K562 (cell line): ENCODE measurements at regions not wholly inside any gene's neighbourhood (a gene's known extent, or its start where the extent isn't known, plus 50 kb on each side); places are given as distances from the start of the nearest gene placed in this dataset.
A peak's percentile ranks its signal among the peaks of the same experiment; 100 is the strongest.

Experiments
- ATAC-seq: fragments of 200-7000 bp; cut with Tn5 transposase; 3 replicates; pipeline ENCODE4 v1.9.1; 2020; ENCODE audit warnings: moderate library complexity
- BruUV-seq: library from RNA; stranded (reverse); fragments of 400-500 nt; replicated peaks from 2 replicates; lab custom pipeline; 2021; lab: Mats Ljungman, UMichigan
- CTCF ChIA-PET: fragments of 300-600 bp; formaldehyde crosslinking; extraction: SDS; loops from one replicate; lab custom pipeline; 2021; ENCODE audit warnings: low intra/inter-chr PET ratio; lab: Yijun Ruan, JAX
- POLR2A ChIA-PET: fragments of 300-600, 350-650 bp; sonication (Branson Sonifier 250); formaldehyde crosslinking; extraction: SDS; loops from one replicate; lab custom pipeline; 2021; ENCODE audit warnings: antibody characterized with exemption, inconsistent platforms; lab: Yijun Ruan, JAX
- DNase-seq, 4 experiments: peaks; one replicate each; pipeline versions ENCODE4 v3.0.0 to v3.0.0-alpha.2; 2011 to 2018; ENCODE audit warnings: low spot score in 3 of 4, mixed read lengths in 3 of 4; ENCODE audit errors: extremely low read depth in 1 of 4
- FAIRE-seq: peaks from 2 replicates; lab custom pipeline; 2011; peaks lifted over from hg19 to GRCh38; lab: Jason Lieb, UNC
- H2AFZ ChIP-seq: 2 replicates; pipeline ENCODE4 v1.6.0; 2011; ENCODE audit warnings: low read depth, low read length, control low read depth, inconsistent platforms
- H3K27ac ChIP-seq: fragments of 200-600 bp; 3 replicates; pipeline ENCODE4 v1.8.0; 2011; ENCODE audit warnings: low read depth, mild to moderate bottlenecking, control low read depth, inconsistent platforms, low read length, moderate library complexity, mixed read lengths; ENCODE audit errors: extremely low read depth
- H3K27me3 ChIP-seq, 2 experiments: fragments of 300-600 bp in 1 of 2; 2 replicates in 1 of 2; 3 replicates in 1 of 2; pipeline versions ENCODE4 v1.6.0 to v1.8.0; 2011; ENCODE audit warnings: inconsistent platforms in 2 of 2, low read length in 2 of 2, mild to moderate bottlenecking in 1 of 2, mixed read lengths in 1 of 2, moderate library complexity in 1 of 2; ENCODE audit not compliant: control insufficient read depth in 2 of 2, insufficient read depth in 2 of 2
- H3K36me3 ChIP-seq: fragments of 300-600 bp; 3 replicates; pipeline ENCODE4 v1.8.0; 2011; ENCODE audit warnings: mild to moderate bottlenecking, low read length, inconsistent platforms; ENCODE audit not compliant: control insufficient read depth, insufficient read depth
- H3K4me1 ChIP-seq, 2 experiments: fragments of 200-600 bp in 1 of 2; replicated peaks in 1 of 2; 2 replicates in 1 of 2; 3 replicates in 1 of 2; pipeline versions ENCODE4 v1.5.1 to v1.8.0; 2011; ENCODE audit warnings: inconsistent platforms in 2 of 2, low read length in 2 of 2, mild to moderate bottlenecking in 1 of 2, mixed read lengths in 1 of 2, moderate library complexity in 1 of 2; ENCODE audit not compliant: control insufficient read depth in 2 of 2, insufficient read depth in 2 of 2
- H3K4me2 ChIP-seq: 2 replicates; pipeline ENCODE4 v1.6.1; 2011; ENCODE audit warnings: low read length, control low read depth, inconsistent platforms, mixed read lengths; ENCODE audit not compliant: insufficient read depth
- H3K4me3 ChIP-seq: fragments of 200-600 bp; sonication (generic), shearing (Covaris generic); 2 replicates; pipeline ENCODE4 v1.5.1; 2016; ENCODE audit warnings: control low read depth, inconsistent platforms
- H3K79me2 ChIP-seq: fragments of 200-600 bp; 3 replicates; pipeline ENCODE4 v1.8.0; 2011; ENCODE audit warnings: low read length, inconsistent platforms; ENCODE audit not compliant: control insufficient read depth, insufficient read depth
- H3K9ac ChIP-seq, 2 experiments: 2 replicates each; pipeline versions ENCODE4 v1.6.0 to v1.6.1; 2011; ENCODE audit warnings: low read depth in 2 of 2, low read length in 2 of 2, control low read depth in 1 of 2, inconsistent platforms in 1 of 2, mild to moderate bottlenecking in 1 of 2, mixed read lengths in 1 of 2; ENCODE audit not compliant: insufficient read depth in 1 of 2
- H3K9me1 ChIP-seq: one replicate; pipeline ENCODE4 v1.6.0; 2011; ENCODE audit warnings: inconsistent platforms, mild to moderate bottlenecking, low read length, moderate library complexity; ENCODE audit not compliant: control insufficient read depth, insufficient read depth
- H3K9me3 ChIP-seq: replicated peaks from 2 replicates; pipeline ENCODE4 v1.5.1; 2011; ENCODE audit warnings: low read depth, low read length, inconsistent platforms; ENCODE audit not compliant: control insufficient read depth, insufficient read depth
- H4K20me1 ChIP-seq: replicated peaks from 2 replicates; pipeline ENCODE4 v1.6.1; 2011; ENCODE audit warnings: low read length, inconsistent platforms, mixed read lengths; ENCODE audit not compliant: control insufficient read depth, insufficient read depth
- BRD4 ChIP-seq: fragments of 200-600 bp; sonication (generic); IDR thresholded peaks from 2 replicates; pipeline ENCODE4 v1.6.1; 2017; ENCODE audit warnings: inconsistent platforms
- GABPB2 ChIP-seq: fragments of 250-450 bp; sonication (Bioruptor Pico); conservative IDR thresholded peaks from 2 replicates; pipeline ENCODE4 v1.5.1; 2021; ENCODE audit warnings: mild to moderate bottlenecking
- GTF2B ChIP-seq: IDR thresholded peaks from 2 replicates; pipeline ENCODE4 v1.6.1; 2011; ENCODE audit not compliant: insufficient read length; ENCODE audit errors: extremely low read depth
- HOXB6 ChIP-seq: fragments of 250-450 bp; sonication (Bioruptor Pico); IDR thresholded peaks from 2 replicates; pipeline ENCODE4 v1.5.1; 2022; ENCODE audit warnings: mild to moderate bottlenecking, borderline replicate concordance
- MAFF ChIP-seq: IDR thresholded peaks from 2 replicates; pipeline ENCODE4 v1.6.1; 2012; ENCODE audit warnings: low read length, improper control_type of control experiment
- MAFG ChIP-seq: fragments of 450-650 bp; conservative IDR thresholded peaks from 2 replicates; pipeline ENCODE4 v1.6.1; 2016; ENCODE audit warnings: missing genetic modification characterization, missing compliant biosample characterization
- MAFK ChIP-seq: IDR thresholded peaks from 2 replicates; pipeline ENCODE4 v1.6.1; 2011; ENCODE audit warnings: low read length, improper control_type of control experiment
- MEIS2 ChIP-seq: fragments of 450-650 bp; IDR thresholded peaks from 2 replicates; pipeline ENCODE4 v1.6.1; 2014; ENCODE audit warnings: mild to moderate bottlenecking; ENCODE audit not compliant: partially characterized antibody
- NFIC ChIP-seq: fragments of 450-650 bp; IDR thresholded peaks from 2 replicates; pipeline ENCODE4 v1.6.1; 2017; ENCODE audit warnings: mild to moderate bottlenecking, inconsistent platforms
- PKNOX1 ChIP-seq: fragments of 450-650 bp; IDR thresholded peaks from 2 replicates; pipeline ENCODE4 v1.6.1; 2016
- SMAD4 ChIP-seq: fragments of 250-450 bp; sonication (Bioruptor Pico); conservative IDR thresholded peaks from 2 replicates; pipeline ENCODE4 v1.8.0; 2021; ENCODE audit warnings: inconsistent platforms, mild to moderate bottlenecking, moderate library complexity
- ZNF316 ChIP-seq: fragments of 450-650 bp; IDR thresholded peaks from 2 replicates; pipeline ENCODE4 v1.6.1; 2016
- ZNF592 ChIP-seq: fragments of 450-650 bp; IDR thresholded peaks from 2 replicates; pipeline ENCODE4 v1.6.1; 2017; ENCODE audit warnings: antibody characterized with exemption, mild to moderate bottlenecking
- WGBS: fragments of 100-300 bp; shearing (Covaris generic); methylation state at CpG from one replicate; pipeline ENCODE4 v1.1.6; 2016; ENCODE audit warnings: low coverage, mixed read lengths; ENCODE audit not compliant: insufficient coverage; ENCODE audit errors: missing lambda C conversion rate; 5-methylcytosine and 5-hydroxymethylcytosine counted together
- in situ Hi-C: fragments of 300-500 bp; cut with MboI; formaldehyde crosslinking; loops from 4 replicates; pipeline ENCODE4 v1.15.0; 2018; ENCODE audit warnings: inconsistent platforms, mixed read lengths
- intact Hi-C: fragments of 100-400 bp; cut with micrococcal nuclease; formaldehyde crosslinking; loops from 2 replicates; pipeline ENCODE4 v1.14.2; 2022

GRCh38 chr7:138378741-138379559 is 81.1 kb upstream of the TRIM24 start:
- DNase-seq (no peak), ATAC-seq (no peak), FAIRE-seq (no peak)
- 28% methylated on average over 17 of the region's 19 CpGs for WGBS
- H3K27ac ChIP-seq = no peak overlapping the region
- no peaks in the 10 kb centered on the region for H4K20me1 ChIP-seq
- no peaks in the 10 kb centered on the region for H3K36me3 ChIP-seq
- in situ Hi-C loops (no loop called here), intact Hi-C loops (no loop called here)
- no peaks in the 10 kb centered on the region for H3K9me1 ChIP-seq
- H3K27me3 ChIP-seq = no peaks in the 10 kb centered on the region
- H3K9ac ChIP-seq = no peak overlapping the region
- no peak overlapping the region for H3K4me3 ChIP-seq
- peaks cover 3% of the 10 kb centered on the region in 2 experiments; a peak in 2 of 5 replicates for H3K4me1 ChIP-seq
- CTCF ChIA-PET = no interaction called here
- no peaks in the 10 kb centered on the region for H3K79me2 ChIP-seq
- no TSS peak for BruUV-seq
- no peaks in the 10 kb centered on the region for H3K9me3 ChIP-seq
- POLR2A ChIA-PET = interaction anchor here (0.6 kb wide), 1 partner anchor 383 kb away, joined by 3 read pairs; no protein-coding TSS in a partner anchor
- peak overlapping the region; percentile 62 for H2AFZ ChIP-seq
- H3K4me2 ChIP-seq = no peak overlapping the region
- no peak for TF ChIP-seq BRD4
- TF ChIP-seq GABPB2 (CRISPR knock-in tag) = no peak
- TF ChIP-seq PKNOX1 = peak; percentile 50; the same call in 1 of the 2 replicates
- no peak for TF ChIP-seq GTF2B
- peak; percentile 43; the same call in 1 of the 2 replicates for TF ChIP-seq ZNF592
- peak; percentile 80 for TF ChIP-seq MAFG (tag)
- 0 out of 2 replicates have a peak, but pooled peaks have one; percentile 4 for TF ChIP-seq SMAD4 (CRISPR knock-in tag)
- peak; percentile 60 for TF ChIP-seq MEIS2
- peak; percentile 93 for TF ChIP-seq ZNF316
- TF ChIP-seq MAFK = peak; percentile 51
- TF ChIP-seq NFIC = 0 out of 2 replicates have a peak, but pooled peaks have one; percentile 15
- TF ChIP-seq MAFF = peak; percentile 66
- no peak for TF ChIP-seq HOXB6
